ENCODE measurements at regions not wholly inside any gene's neighbourhood (a gene's known extent, or its start where the extent isn't known, plus 50 kb on each side); places are given as distances from the start of the nearest gene placed in this dataset.
"Not testable (repeated sequence)": the region's sequence is repeated elsewhere in the genome, so short reads cannot be mapped to it uniquely, and the experiment has no call there.

- Histone ChIP-seq H3K4me3 (no peak overlapping the region), H3K27me3 (no peaks in the 10 kb centered on the region), H3K27ac (no peak overlapping the region), H3K36me3 (no peaks in the 10 kb centered on the region), H3K4me1 (no peaks in the 10 kb centered on the region), H3K9me3 (no peaks in the 10 kb centered on the region)
- TF ChIP-seq CTCF (IDR thresholded peaks at IDR 0.05) = no peak
- DNase-seq (ENCODE audit: low spot score) = no peak
Observed at GRCh38 chr11:127962416-127962815, 624.9 kb downstream of the ETS1 start.

- no peak for TF ChIP-seq CTCF (IDR thresholded peaks at IDR 0.05)
- no peak for DNase-seq (ENCODE audit: low spot score)
- no peaks in the 10 kb centered on the region for H3K4me1 ChIP-seq
- H3K36me3 ChIP-seq = no peaks in the 10 kb centered on the region
- no peaks in the 10 kb centered on the region for H3K27me3 ChIP-seq
- H3K4me3 ChIP-seq = no peak overlapping the region
- no peak overlapping the region for H3K27ac ChIP-seq
- no peaks in the 10 kb centered on the region for H3K9me3 ChIP-seq
Observed at GRCh38 chr11:127950162-127950561, 637.2 kb downstream of the ETS1 start.

GRCh38 chr11:127943763-127944162, 643.6 kb downstream of the ETS1 start:
- no peak for TF ChIP-seq CTCF (IDR thresholded peaks at IDR 0.05)
- Histone ChIP-seq H3K27me3 (no peaks in the 10 kb centered on the region), H3K27ac (no peak overlapping the region), H3K36me3 (no peaks in the 10 kb centered on the region), H3K9me3 (no peaks in the 10 kb centered on the region), H3K4me1 (no peaks in the 10 kb centered on the region), H3K4me3 (no peak overlapping the region)
- DNase-seq (ENCODE audit: low spot score) = no peak

GRCh38 chr11:127943152-127943551, 644.2 kb downstream of the ETS1 start:
- no peaks in the 10 kb centered on the region for H3K36me3 ChIP-seq
- no peak for TF ChIP-seq CTCF (IDR thresholded peaks at IDR 0.05)
- H3K27ac ChIP-seq = no peak overlapping the region
- no peak for DNase-seq (ENCODE audit: low spot score)
- no peaks in the 10 kb centered on the region for H3K4me1 ChIP-seq
- H3K9me3 ChIP-seq = no peaks in the 10 kb centered on the region
- no peak overlapping the region for H3K4me3 ChIP-seq
- H3K27me3 ChIP-seq = no peaks in the 10 kb centered on the region

GRCh38 chr11:127941554-127941953, 645.8 kb downstream of the ETS1 start:
- not testable (repeated sequence) for H3K27me3 ChIP-seq, H3K27ac ChIP-seq

GRCh38 chr11:127939000-127939399, 648.4 kb downstream of the ETS1 start:
- no peak for TF ChIP-seq CTCF (IDR thresholded peaks at IDR 0.05)
- no peak for DNase-seq (ENCODE audit: low spot score)
- no peak overlapping the region for H3K4me3 ChIP-seq
- H3K27me3 ChIP-seq = no peaks in the 10 kb centered on the region
- H3K9me3 ChIP-seq = no peaks in the 10 kb centered on the region
- no peaks in the 10 kb centered on the region for H3K4me1 ChIP-seq
- H3K27ac ChIP-seq = no peak overlapping the region
- no peaks in the 10 kb centered on the region for H3K36me3 ChIP-seq

More at GRCh38 chr11:127941554-127941953, 645.8 kb downstream of the ETS1 start:
- H3K4me3 ChIP-seq; DNase-seq (ENCODE audit: low spot score); H3K4me1 ChIP-seq; H3K9me3 ChIP-seq; H3K36me3 ChIP-seq: not testable (repeated sequence)

All from right atrium auricular region (tissue), 2 donors.